Muscle of leg (tissue), 3 donors: ENCODE measurements at regions not wholly inside any gene's neighbourhood (a gene's known extent, or its start where the extent isn't known, plus 50 kb on each side); places are given as distances from the start of the nearest gene placed in this dataset.
A peak's percentile ranks its signal among the peaks of the same experiment; 100 is the strongest.

Experiments used
- DNase-seq: peaks from one replicate; pipeline ENCODE4 v3.0.0; 2013
- H3K27ac ChIP-seq: one replicate; pipeline ENCODE4 v1.5.1; 2013; ENCODE audit warnings: mild to moderate bottlenecking, low read length, control low read depth
- H3K27me3 ChIP-seq: one replicate; pipeline ENCODE4 v1.6.1; 2013; ENCODE audit warnings: low read length; ENCODE audit not compliant: control insufficient read depth, insufficient read depth
- H3K36me3 ChIP-seq: one replicate; pipeline ENCODE4 v1.6.1; 2013; ENCODE audit warnings: low read length; ENCODE audit not compliant: control insufficient read depth, insufficient read depth
- H3K4me1 ChIP-seq: one replicate; pipeline ENCODE4 v1.6.1; 2013; ENCODE audit warnings: low read length; ENCODE audit not compliant: control insufficient read depth, insufficient read depth
- H3K4me3 ChIP-seq: one replicate; pipeline ENCODE4 v1.5.1; 2013; ENCODE audit warnings: low read length, control low read depth
- H3K9me3 ChIP-seq: replicated peaks from 2 replicates; pipeline ENCODE4 v1.6.1; 2013; ENCODE audit warnings: low read depth, low read length; ENCODE audit not compliant: control insufficient read depth
- WGBS: methylation state at CpG from one replicate; pipeline ENCODE4 v1.1.5; 2013; ENCODE audit warnings: missing lambda C conversion rate; ENCODE audit not compliant: insufficient coverage; 5-methylcytosine and 5-hydroxymethylcytosine counted together

DNA sequence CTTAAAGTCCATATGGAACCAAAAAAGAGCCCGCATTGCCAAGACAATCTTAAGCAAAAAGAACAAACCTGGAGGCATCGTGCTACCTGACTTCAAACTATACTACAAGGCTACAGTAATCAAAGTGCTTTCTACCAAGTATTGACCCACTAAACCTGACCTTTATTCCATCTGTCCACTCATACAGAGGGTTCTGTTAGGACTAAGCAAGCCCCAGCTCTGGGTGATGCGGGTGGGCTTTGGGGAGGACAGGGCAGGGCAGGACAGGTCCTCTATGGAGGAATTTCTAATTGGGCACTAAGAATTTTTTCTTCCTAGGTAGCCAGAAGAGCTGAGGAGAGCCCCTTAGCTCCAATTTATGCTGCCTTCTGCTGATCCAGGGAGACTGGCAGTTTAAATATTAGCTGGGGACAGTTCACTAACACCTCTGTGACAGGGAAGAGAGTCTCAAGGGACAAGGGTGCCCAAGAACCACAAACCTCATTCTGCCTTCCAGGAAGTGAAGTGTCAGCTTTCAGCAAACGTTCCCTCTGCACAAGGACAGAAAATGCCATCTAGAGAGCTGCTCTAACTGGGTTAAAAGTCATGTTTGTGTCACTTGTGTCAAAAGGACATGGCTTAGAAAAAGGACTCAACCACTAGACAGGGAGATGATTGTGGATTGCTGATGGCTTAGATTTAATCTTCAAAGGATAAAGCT is 143.2 kb downstream of the KIT start:
- Histone ChIP-seq H3K9me3 (no peaks in the 10 kb centered on the region), H3K27ac (no peak overlapping the region), H3K4me1 (no peaks in the 10 kb centered on the region), H3K36me3 (no peaks in the 10 kb centered on the region), H3K27me3 (no peaks in the 10 kb centered on the region), H3K4me3 (no peak overlapping the region)
- no CpG with 5 or more reads among the region's 4 CpGs for WGBS
- no peak for DNase-seq

DNA sequence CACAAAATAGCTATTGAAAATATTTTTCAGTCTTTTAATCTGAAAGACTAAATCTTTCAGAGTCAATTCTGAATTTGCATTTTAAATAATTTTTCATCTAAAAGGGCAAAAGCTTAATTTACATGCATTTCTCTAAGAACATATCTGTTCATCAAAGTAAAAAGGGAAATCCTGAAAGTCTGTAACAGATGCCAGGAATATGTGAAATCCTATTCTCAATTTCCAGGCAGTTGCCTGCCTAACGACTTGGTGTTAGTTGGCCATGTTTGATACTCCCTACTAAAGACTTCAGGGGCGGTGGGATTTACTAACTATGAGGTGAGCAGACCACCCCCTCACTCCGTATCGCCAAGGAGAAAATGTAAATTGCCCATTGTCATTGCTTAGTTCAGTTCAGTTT is 136.8 kb downstream of the KIT start:
- no peak overlapping the region for H3K4me3 ChIP-seq
- no CpG with 5 or more reads among the region's 4 CpGs for WGBS
- H3K27me3 ChIP-seq = no peaks in the 10 kb centered on the region
- H3K4me1 ChIP-seq = no peaks in the 10 kb centered on the region
- no peak for DNase-seq
- no peak overlapping the region for H3K27ac ChIP-seq
- no peaks in the 10 kb centered on the region for H3K9me3 ChIP-seq
- no peaks in the 10 kb centered on the region for H3K36me3 ChIP-seq

DNA sequence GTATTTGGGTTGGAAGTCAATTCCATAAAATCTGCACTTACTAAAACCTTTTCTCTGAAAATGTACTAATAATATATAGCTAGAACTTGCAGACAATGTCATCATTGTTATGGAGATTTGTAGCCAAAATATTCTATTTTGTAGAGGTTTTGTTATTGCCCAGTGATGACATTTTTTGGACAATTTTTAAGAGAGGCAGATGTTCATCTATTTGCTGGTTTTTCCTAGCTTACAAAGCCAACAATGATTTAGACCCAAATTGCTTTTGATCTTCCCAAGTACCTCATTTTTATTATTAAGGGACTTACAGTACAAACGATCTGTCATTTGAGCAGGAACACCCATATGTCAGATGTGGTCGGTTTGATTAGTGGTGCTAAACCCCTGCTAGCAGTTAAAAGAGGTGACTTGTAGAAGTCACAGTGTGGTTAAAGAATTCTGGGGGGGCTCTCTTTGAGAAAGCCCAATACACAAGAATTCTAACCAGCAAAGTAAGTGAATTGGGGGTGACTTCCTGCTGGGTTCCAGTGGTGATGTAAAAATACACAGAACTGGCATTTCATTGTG is 136.2 kb downstream of the KIT start:
- no peaks in the 10 kb centered on the region for H3K27me3 ChIP-seq
- peak; percentile 76 for DNase-seq
- H3K4me3 ChIP-seq = no peak overlapping the region
- no peaks in the 10 kb centered on the region for H3K9me3 ChIP-seq
- WGBS = no CpG with 5 or more reads among the region's 2 CpGs
- H3K4me1 ChIP-seq = no peaks in the 10 kb centered on the region
- no peak overlapping the region for H3K27ac ChIP-seq
- no peaks in the 10 kb centered on the region for H3K36me3 ChIP-seq
